ENCODE measurements at regions not wholly inside any gene's neighbourhood (a gene's known extent, or its start where the extent isn't known, plus 50 kb on each side); places are given as distances from the start of the nearest gene placed in this dataset.

- TF ChIP-seq CTCF (IDR thresholded peaks at IDR 0.05), result no peak
- TF ChIP-seq POLR2A (IDR thresholded peaks at IDR 0.05), result no peak
- no peak for TF ChIP-seq POLR2AphosphoS5 (IDR thresholded peaks at IDR 0.05)
Observed at GRCh38 chr6:81812401-81812800, 59.9 kb upstream of the TENT5A start.
